GM19328 (cell line): ENCODE measurements at regions not wholly inside any gene's neighbourhood (a gene's known extent, or its start where the extent isn't known, plus 50 kb on each side); places are given as distances from the start of the nearest gene placed in this dataset.
"Not testable (repeated sequence)": the region's sequence is repeated elsewhere in the genome, so short reads cannot be mapped to it uniquely, and the experiment has no call there.

Experiments
- ATAC-seq: cut with Tn5 transposase; IDR thresholded peaks from one replicate; pipeline ENCODE4 v1.9.1; 2021; ENCODE audit warnings: mild to moderate bottlenecking, moderate library complexity; ENCODE audit not compliant: unreplicated experiment

- ATAC-seq = no peak
Observed at GRCh38 chr10:85284778-85285770, 956.7 kb downstream of the CCSER2 start.

- no peak for ATAC-seq
Observed at GRCh38 chr10:85293483-85293882, 965.1 kb downstream of the CCSER2 start.

- no peak for ATAC-seq
Observed at GRCh38 chr10:85311613-85312337, 983.4 kb downstream of the CCSER2 start.

- no peak for ATAC-seq
Observed at GRCh38 chr10:85315657-85316056, 987.3 kb downstream of the CCSER2 start.

- no peak for ATAC-seq
Observed at GRCh38 chr10:85316276-85316675, 987.9 kb downstream of the CCSER2 start.

GRCh38 chr10:85317827-85318226, 989.4 kb downstream of the CCSER2 start:
- ATAC-seq = no peak

- no peak for ATAC-seq
Observed at GRCh38 chr10:85318809-85319807, 990.7 kb downstream of the CCSER2 start.

- ATAC-seq = no peak
Observed at GRCh38 chr10:85319826-85320225, 991.4 kb downstream of the CCSER2 start.

- ATAC-seq = no peak
Observed at GRCh38 chr10:85333594-85333993, 1005.2 kb downstream of the CCSER2 start.

- no peak for ATAC-seq
Observed at GRCh38 chr10:85362401-85362800, 1004.2 kb downstream of the GRID1 start.

- ATAC-seq = no peak
Observed at GRCh38 chr10:85377029-85377806, 989.4 kb downstream of the GRID1 start.

- ATAC-seq = no peak
Observed at GRCh38 chr10:85379338-85379737, 987.3 kb downstream of the GRID1 start.

- no peak for ATAC-seq
Observed at GRCh38 chr10:85400981-85401695, 965.5 kb downstream of the GRID1 start.

- no peak for ATAC-seq
Observed at GRCh38 chr10:85402541-85402940, 964.1 kb downstream of the GRID1 start.

- ATAC-seq = no peak
Observed at GRCh38 chr10:85407088-85407487, 959.5 kb downstream of the GRID1 start.

GRCh38 chr10:85408388-85408787, 958.2 kb downstream of the GRID1 start:
- no peak for ATAC-seq

- not testable (repeated sequence) for ATAC-seq
Observed at GRCh38 chr10:85410586-85410985, 956.0 kb downstream of the GRID1 start.

- ATAC-seq = no peak
Observed at GRCh38 chr10:85413570-85413969, 953.0 kb downstream of the GRID1 start.

- ATAC-seq = no peak
Observed at GRCh38 chr10:85420501-85421191, 945.9 kb downstream of the GRID1 start.
